Activated effector memory CD4-positive, alpha-beta T cell treated with anti-CD3 and anti-CD28 coated beads, Interleukin-2, amount 50 U/mL, for 16 hours (primary cell): ENCODE measurements at regions not wholly inside any gene's neighbourhood (a gene's known extent, or its start where the extent isn't known, plus 50 kb on each side); places are given as distances from the start of the nearest gene placed in this dataset.

Experiments used
- DNase-seq: peaks from one replicate; pipeline ENCODE4 v3.0.0-alpha.2; 2020

- DNase-seq = no peak
Observed at GRCh38 chr16:79497606-79498350, 102.8 kb downstream of the MAF start.

- DNase-seq = no peak
Observed at GRCh38 chr16:79493911-79494310, 106.6 kb downstream of the MAF start.

- no peak for DNase-seq
Observed at GRCh38 chr16:79492036-79492435, 108.5 kb downstream of the MAF start.

- DNase-seq = no peak
Observed at GRCh38 chr16:79485020-79485419, 115.5 kb downstream of the MAF start.

DNA sequence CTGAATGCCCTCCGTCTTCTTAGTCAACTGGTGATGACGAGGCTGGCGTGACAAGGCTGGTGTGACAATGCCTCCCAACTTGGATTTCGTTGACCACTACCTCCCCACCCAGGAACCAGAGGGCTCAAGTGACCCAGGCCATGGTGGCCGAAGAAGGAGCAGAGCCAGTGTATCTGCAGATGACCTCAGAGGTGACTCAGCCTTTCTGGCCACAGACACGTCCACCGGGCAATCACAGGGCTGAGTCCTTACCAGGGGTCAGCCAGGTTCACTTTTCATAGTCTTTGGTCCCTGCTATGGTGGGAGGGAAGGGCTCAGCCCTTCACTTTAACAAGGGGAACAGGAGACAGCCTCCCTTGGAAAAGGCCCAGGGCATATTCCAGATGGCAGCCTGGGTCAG is 116.3 kb downstream of the MAF start:
- DNase-seq = no peak

GRCh38 chr16:79483336-79483735 is 117.2 kb downstream of the MAF start:
- DNase-seq = no peak

DNA sequence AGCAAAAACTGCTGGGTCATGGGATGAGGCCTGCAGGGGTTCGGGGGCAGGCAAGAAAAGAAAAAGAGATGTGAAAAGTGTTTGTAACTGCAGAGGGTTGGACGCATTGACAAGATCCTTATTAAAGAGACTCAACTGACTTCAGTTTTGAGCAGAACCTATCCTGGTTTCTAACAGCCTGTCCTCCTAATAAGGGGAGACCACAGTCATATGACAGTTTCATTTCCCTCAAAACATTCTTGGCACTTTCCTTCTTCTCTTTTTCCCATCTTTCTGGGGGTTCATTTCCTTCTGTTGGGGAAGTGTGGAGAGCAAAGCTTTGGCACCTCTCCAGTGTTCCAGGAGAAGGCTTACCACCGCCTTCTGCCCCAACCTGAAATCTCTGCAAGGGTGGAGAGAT is 118.5 kb downstream of the MAF start:
- DNase-seq = no peak

GRCh38 chr16:79480929-79481328 is 119.6 kb downstream of the MAF start:
- DNase-seq = no peak

DNA sequence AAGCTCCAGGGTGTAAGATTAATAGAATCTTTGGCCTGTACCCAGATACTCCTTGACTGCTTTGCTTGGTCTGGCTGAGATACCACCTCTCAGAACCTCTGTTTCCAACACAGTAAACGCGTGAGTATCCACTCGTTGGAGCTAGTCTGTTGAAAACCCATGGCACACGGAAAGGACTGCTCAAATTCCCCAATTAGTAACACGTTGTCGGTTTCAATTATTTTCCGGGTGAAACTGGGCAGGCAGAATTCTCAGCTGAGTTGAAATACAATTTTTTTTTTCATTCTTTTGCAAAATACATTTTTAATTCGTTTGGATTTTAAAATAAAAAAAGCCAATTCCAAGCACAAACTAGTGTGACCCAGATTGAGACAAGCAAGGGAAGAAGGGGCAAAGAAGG is 120.5 kb downstream of the MAF start:
- no peak for DNase-seq

- DNase-seq = no peak
Observed at GRCh38 chr16:79476580-79476979, 124.0 kb downstream of the MAF start.

- no peak for DNase-seq
Observed at GRCh38 chr16:79475841-79476240, 124.7 kb downstream of the MAF start.

GRCh38 chr16:79473456-79473855 is 127.1 kb downstream of the MAF start:
- no peak for DNase-seq

GRCh38 chr16:79472426-79472825 is 128.1 kb downstream of the MAF start:
- DNase-seq = no peak

GRCh38 chr16:79469999-79470398 is 130.5 kb downstream of the MAF start:
- DNase-seq = no peak

- no peak for DNase-seq
Observed at GRCh38 chr16:79468631-79469030, 131.9 kb downstream of the MAF start.

GRCh38 chr16:79468121-79468552 is 132.4 kb downstream of the MAF start:
- DNase-seq = no peak

GRCh38 chr16:79466111-79466510 is 134.4 kb downstream of the MAF start:
- DNase-seq = no peak

- no peak for DNase-seq
Observed at GRCh38 chr16:79463841-79464240, 136.7 kb downstream of the MAF start.

GRCh38 chr16:79456036-79456435 is 144.5 kb downstream of the MAF start:
- DNase-seq = no peak

- DNase-seq = no peak
Observed at GRCh38 chr16:79452671-79453070, 147.9 kb downstream of the MAF start.

DNA sequence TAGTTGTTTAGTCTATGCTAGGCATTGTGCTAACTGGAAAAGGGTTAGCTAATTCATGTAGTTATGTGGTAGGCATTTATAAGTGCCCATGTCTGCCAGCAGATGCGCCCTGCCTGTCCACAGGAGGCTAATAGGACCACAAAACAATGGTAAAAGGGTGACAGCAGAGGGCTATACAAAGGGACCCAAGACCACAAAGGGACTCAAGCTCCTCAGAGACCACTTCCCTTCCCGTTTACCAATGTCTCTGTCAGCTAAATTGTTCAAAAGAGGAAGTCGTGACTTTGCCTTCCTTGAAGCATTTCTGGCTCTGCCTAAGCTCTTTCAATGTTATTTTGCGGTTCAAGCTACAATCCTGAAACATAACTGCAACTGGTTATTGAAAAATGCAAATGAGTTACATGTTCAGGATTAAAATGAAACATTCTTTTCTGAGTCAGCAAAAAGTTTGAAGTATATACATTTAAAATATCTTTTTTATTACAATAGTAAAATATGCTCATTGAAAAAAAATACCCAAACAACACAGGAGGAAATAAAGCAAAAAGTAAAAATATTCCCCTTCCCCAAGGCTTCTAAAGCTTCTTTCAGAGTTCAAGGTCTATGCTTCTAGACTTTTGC is 149.2 kb downstream of the MAF start:
- DNase-seq = no peak

DNA sequence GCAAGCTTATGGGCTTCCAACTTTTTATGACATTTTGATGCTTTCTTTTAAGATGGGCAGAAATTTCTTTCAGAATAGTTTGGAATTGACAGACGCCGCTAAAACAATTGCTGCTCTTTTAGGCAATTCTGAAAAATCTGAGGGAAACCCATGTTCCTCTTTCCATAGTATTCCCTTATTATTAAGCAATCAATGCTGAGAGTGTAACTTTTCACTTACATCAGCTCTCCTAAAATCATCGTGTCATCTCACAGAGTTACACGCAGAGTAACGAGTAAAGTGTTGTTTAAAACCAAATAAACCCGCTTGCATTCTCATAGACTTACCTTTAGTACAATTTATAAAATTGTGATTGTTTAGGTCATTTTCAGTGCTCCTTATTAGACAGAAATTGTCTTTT is 150.6 kb downstream of the MAF start:
- no peak for DNase-seq

DNA sequence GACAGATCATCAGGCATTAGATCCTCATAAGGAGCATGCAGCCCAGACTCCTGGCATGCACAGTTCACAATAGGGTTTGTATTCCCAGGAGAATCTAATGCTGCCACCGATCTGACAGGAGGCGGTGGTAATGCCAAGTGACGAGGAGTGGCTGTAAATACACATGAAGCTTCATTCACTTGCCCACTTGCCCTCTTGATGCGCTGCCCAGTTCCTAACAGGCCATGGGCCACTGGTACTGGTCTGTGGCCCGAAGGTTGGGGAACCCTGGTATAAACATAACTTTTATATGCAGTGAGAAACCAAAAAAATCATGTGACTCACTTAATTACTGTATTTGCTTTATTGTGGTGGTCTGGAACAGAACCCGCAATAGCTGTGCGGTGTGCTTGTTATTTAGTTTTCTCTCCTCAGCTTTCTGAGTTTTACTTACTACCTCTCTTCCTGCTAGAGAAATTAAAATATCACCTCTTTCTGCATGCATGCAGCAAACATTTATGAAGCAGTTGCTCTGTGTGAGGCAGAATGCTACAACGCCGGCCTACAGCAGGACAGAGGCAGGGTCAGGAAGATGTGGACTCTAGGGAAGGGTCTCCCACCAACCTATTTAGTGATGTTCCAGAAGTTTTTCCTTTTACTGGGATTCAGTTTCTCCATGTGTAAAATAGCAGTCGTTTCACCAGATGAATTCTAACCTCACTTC is 151.3 kb downstream of the MAF start:
- DNase-seq = no peak

DNA sequence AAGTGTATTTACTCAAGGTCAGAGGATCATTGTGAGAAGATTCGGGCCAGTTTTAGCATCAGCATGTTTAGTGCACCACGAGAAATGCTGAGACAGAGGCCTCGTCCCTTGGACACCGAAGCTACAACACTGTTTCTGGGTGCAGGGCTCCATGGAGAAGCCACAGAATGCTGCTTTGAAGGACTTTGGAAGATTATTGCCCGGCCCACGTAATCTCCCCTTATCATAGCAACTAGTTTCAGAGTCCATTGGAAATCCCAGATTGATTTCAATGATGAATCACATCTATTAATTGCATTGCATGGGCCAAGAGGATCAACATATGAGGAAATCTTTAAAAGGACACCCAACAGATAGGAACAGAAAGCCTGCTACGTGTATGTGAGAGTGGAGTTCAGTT is 156.0 kb downstream of the MAF start:
- DNase-seq = no peak
